ENCODE measurements at regions not wholly inside any gene's neighbourhood (a gene's known extent, or its start where the extent isn't known, plus 50 kb on each side); places are given as distances from the start of the nearest gene placed in this dataset.

DNA sequence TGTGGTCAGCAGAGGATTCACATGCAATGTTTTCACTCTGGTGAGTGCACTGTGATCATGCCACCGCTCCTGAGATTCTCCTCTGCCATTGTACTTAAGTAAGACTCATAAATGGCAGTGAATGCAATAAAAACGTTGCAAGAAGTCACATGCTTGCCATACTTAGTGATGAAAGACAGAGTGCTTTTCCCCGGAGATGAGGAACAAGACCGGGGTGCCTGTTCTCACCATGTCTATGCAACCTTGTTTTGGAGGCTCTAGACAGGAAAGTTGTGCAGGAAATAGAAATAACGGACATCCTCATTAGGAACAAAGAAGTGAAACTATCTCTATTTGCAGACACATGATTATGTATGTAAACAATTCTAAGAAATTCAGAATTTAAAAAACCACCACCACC is 84.7 kb upstream of the IRX2 start:
- POLR2A ChIA-PET, result no interaction called here
- peaks cover 41% of the 10 kb centered on the region for H3K9me3 ChIP-seq (ENCODE audit: control insufficient read depth, insufficient read depth, low read length)
- DNase-seq (ENCODE audit: low read depth, low spot score), result no peak
- CTCF ChIA-PET, result no interaction called here
- no peak overlapping the region for H3K27ac ChIP-seq (ENCODE audit: low read depth, low read length)
- TF ChIP-seq, protein P1, sequence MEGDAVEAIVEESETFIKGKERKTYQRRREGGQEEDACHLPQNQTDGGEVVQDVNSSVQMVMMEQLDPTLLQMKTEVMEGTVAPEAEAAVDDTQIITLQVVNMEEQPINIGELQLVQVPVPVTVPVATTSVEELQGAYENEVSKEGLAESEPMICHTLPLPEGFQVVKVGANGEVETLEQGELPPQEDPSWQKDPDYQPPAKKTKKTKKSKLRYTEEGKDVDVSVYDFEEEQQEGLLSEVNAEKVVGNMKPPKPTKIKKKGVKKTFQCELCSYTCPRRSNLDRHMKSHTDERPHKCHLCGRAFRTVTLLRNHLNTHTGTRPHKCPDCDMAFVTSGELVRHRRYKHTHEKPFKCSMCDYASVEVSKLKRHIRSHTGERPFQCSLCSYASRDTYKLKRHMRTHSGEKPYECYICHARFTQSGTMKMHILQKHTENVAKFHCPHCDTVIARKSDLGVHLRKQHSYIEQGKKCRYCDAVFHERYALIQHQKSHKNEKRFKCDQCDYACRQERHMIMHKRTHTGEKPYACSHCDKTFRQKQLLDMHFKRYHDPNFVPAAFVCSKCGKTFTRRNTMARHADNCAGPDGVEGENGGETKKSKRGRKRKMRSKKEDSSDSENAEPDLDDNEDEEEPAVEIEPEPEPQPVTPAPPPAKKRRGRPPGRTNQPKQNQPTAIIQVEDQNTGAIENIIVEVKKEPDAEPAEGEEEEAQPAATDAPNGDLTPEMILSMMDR (IDR thresholded peaks at IDR 0.05; ENCODE audit: low read depth, low read length), result no peak
- no peaks in the 10 kb centered on the region for H3K27me3 ChIP-seq (ENCODE audit: control insufficient read depth, insufficient read depth, low read length)
- H3K4me3 ChIP-seq (ENCODE audit: low read depth, low read length), result no peak overlapping the region

DNA sequence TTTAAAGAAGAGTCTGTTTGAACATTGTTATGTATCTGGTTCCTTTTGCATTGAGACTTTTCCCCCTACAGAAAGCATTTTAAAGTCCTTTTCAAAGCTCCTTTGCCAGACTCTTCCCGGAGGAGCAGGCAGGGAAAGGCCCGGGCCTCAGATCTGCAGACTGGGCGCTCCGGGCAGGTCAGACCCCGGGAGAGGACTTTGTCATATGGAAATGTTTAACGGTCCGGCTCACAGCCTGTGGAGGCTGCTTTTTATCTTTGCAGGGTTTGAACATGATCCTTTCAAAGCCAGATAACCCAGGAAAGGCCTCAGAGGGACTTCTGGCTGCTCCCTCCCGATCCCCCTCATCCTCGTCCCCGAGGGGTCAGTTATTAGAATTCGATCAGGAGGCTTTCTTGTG is 82.1 kb upstream of the IRX2 start:
- POLR2A ChIA-PET, result no interaction called here
- Histone ChIP-seq H3K4me3 (ENCODE audit: low read depth, low read length) (no peak overlapping the region), H3K27ac (ENCODE audit: low read depth, low read length) (no peak overlapping the region), H3K27me3 (ENCODE audit: control insufficient read depth, insufficient read depth, low read length) (no peaks in the 10 kb centered on the region), H3K9me3 (ENCODE audit: control insufficient read depth, insufficient read depth, low read length) (peaks cover 43% of the 10 kb centered on the region)
- TF ChIP-seq, protein P1 (IDR thresholded peaks at IDR 0.05; ENCODE audit: low read depth, low read length), result no peak
- DNase-seq (ENCODE audit: low read depth, low spot score), result no peak
- CTCF ChIA-PET, result no interaction called here

DNA sequence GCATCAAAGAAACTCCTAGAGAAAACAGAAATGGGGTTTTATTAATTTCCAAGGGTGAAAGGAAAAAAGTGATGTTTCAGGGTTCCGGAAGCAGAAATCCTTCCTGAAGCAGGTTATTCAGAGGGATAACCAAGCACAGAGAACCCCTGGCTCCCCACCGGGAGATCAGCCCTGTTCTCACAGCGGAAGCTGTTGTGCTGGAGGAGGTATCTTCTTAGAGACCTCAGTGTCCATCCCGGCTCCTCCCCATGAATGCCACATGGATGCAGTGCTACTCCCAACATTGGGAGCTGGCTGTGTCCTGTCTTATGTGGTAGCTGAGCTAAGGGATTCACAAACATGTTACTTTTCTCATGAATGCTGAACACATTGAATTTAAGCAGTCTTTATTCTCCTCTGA is 80.9 kb upstream of the IRX2 start:
- ChIA-PET POLR2A (no interaction called here), CTCF (no interaction called here)
- Histone ChIP-seq H3K9me3 (ENCODE audit: control insufficient read depth, insufficient read depth, low read length) (peaks cover 39% of the 10 kb centered on the region), H3K27ac (ENCODE audit: low read depth, low read length) (no peak overlapping the region), H3K27me3 (ENCODE audit: control insufficient read depth, insufficient read depth, low read length) (no peaks in the 10 kb centered on the region), H3K4me3 (ENCODE audit: low read depth, low read length) (no peak overlapping the region)
- DNase-seq (ENCODE audit: low read depth, low spot score), result no peak
- TF ChIP-seq, protein P1 (IDR thresholded peaks at IDR 0.05; ENCODE audit: low read depth, low read length), result no peak

DNA sequence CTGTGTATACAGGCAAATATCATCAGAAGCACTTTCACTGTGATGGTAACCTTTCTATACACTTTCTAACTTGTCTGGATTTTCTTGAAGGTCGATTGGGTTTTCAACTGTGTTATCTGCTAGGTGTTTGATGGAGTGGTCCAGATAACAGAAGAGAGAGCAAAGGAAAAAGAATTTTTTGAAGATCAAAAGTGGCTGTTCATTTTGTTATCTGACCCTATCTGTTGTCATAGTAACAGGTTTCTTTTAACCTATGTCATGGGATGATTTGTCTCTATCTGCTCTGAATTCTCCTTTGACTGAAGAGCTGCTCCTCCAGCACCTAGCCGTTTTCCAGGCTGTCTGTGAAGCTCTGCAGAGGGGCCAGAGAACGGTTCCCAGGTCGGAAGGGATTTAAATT is 77.8 kb upstream of the IRX2 start:
- ChIA-PET POLR2A (no interaction called here), CTCF (no interaction called here)
- peaks cover 23% of the 10 kb centered on the region for H3K9me3 ChIP-seq (ENCODE audit: control insufficient read depth, insufficient read depth, low read length)
- no peak overlapping the region for H3K27ac ChIP-seq (ENCODE audit: low read depth, low read length)
- no peak for DNase-seq (ENCODE audit: low read depth, low spot score)
- H3K27me3 ChIP-seq (ENCODE audit: control insufficient read depth, insufficient read depth, low read length), result no peaks in the 10 kb centered on the region
- TF ChIP-seq, protein P1 (IDR thresholded peaks at IDR 0.05; ENCODE audit: low read depth, low read length), result no peak
- H3K4me3 ChIP-seq (ENCODE audit: low read depth, low read length), result no peak overlapping the region

DNA sequence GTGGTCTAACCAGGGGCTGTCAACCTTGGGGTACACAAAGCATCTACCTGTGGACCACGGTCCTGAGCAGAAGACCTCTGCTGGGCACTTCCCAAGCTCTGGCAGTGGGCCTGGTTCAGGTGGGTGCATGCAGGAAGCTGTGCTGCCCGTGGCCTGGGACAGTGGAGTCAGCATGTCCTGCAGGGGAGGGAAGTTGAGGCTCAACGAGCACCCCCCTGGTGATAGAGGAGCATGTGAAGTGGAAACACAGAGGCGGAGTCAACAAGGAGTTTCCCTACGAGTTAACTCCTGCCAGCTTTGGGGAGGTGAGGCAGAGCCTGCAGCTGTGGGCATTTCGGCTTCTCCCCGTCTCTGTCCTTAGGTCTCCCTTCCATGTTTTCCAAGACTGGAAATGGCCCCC is 67.5 kb upstream of the IRX2 start:
- Histone ChIP-seq H3K4me3 (ENCODE audit: low read depth, low read length) (no peak overlapping the region), H3K9me3 (ENCODE audit: control insufficient read depth, insufficient read depth, low read length) (peaks cover 50% of the 10 kb centered on the region), H3K27me3 (ENCODE audit: control insufficient read depth, insufficient read depth, low read length) (no peaks in the 10 kb centered on the region), H3K27ac (ENCODE audit: low read depth, low read length) (no peak overlapping the region)
- ChIA-PET CTCF (no interaction called here), POLR2A (no interaction called here)
- DNase-seq (ENCODE audit: low read depth, low spot score), result no peak
- TF ChIP-seq, protein P1 (IDR thresholded peaks at IDR 0.05; ENCODE audit: low read depth, low read length), result no peak
